GM18873 (cell line): ENCODE measurements at regions not wholly inside any gene's neighbourhood (a gene's known extent, or its start where the extent isn't known, plus 50 kb on each side); places are given as distances from the start of the nearest gene placed in this dataset.
"Not testable (repeated sequence)": the region's sequence is repeated elsewhere in the genome, so short reads cannot be mapped to it uniquely, and the experiment has no call there.

ENCODE experiments used
- ATAC-seq: cut with Tn5 transposase; IDR thresholded peaks from one replicate; pipeline ENCODE4 v1.9.1; 2021; ENCODE audit warnings: mild to moderate bottlenecking, moderate library complexity, moderate number of reproducible peaks; ENCODE audit not compliant: unreplicated experiment, low FRiP score

DNA sequence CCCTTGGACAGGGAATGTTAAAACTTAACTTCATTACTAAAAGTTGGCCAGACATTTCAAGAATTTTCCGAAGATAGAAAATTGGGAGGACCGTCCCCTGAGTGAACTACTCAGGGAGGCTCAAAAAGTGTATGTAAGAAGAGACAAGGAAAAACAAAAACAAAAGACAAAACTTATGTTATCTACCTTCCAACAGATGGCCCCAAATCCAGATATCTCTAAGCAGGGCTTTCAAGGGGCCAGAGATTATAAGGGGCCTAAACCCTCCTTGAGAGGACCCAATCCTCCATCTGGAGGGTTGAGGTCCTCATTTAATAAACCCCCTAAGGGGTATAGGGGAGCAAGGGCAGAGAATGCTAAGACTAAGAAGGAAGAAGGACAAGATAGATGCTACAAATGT is 203.6 kb downstream of the SH2D4B start:
- ATAC-seq: no peak

GRCh38 chr10:80750268-80750667 is 212.6 kb downstream of the SH2D4B start:
- ATAC-seq: no peak

DNA sequence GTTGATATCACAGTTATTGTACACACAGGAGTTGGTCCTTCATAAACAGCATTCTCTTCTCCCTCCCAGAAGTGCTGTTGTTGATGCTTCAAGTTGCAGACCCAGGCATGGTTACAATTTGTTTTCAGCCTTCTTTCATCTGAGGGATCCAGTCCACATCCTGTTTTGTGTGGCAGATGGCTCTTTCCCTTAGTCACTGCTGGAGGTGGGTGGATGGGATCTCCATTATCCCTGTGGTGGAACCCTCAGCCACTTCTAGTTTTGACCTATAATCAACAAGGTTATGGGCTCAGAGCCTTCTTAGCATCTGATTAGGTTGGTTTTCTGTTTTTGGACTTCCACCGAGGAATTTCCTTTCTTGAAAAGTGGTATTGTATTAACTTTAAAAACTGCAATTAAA is 214.2 kb downstream of the SH2D4B start:
- no peak for ATAC-seq

- no peak for ATAC-seq
Observed at GRCh38 chr10:80753612-80754011, 215.9 kb downstream of the SH2D4B start.

GRCh38 chr10:80755893-80756292 is 218.2 kb downstream of the SH2D4B start:
- ATAC-seq: no peak

- no peak for ATAC-seq
Observed at GRCh38 chr10:80759693-80760092, 222.0 kb downstream of the SH2D4B start.

- no peak for ATAC-seq
Observed at GRCh38 chr10:80760914-80761371, 223.2 kb downstream of the SH2D4B start.

DNA sequence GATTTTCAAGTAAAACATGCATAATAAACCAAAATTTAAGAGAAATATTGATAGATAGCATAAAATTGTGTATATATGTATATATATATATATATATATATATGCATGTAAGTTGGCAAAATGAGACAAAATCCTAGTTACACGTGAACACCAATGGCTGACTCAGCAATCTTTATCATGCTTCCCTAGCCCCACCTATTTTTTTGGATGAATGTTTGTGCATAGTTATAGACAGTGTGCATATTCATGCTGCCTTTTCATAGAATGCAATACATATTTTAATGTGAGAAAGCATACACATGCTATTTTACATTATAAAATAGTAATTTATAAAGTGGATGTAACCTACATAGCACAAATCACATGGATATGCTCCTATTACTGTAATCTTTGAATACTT is 230.3 kb downstream of the SH2D4B start:
- ATAC-seq: no peak

DNA sequence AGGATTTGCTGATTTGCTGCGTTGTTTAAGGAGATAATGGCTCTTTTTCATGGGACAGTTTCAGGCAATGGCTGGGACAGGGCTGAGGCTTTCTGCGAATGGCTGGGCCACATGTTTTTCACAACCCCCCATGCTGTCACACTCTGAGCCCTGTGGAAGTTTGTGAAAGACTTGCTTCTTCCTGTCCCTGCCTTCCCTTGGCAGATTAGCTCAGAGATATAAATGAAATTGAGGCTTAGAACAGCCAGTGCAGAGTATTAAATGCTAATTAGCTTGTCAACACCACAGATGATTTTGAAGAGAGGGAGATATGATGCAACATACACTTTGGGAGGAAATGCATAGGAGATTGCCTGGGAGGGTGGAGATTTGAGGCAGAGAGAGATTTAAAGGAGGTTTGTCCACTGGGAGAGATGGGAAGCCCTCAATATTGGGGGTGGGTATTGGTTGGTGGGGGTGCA is 232.0 kb downstream of the SH2D4B start:
- no peak for ATAC-seq

- no peak for ATAC-seq
Observed at GRCh38 chr10:80770239-80770638, 232.5 kb downstream of the SH2D4B start.

- ATAC-seq: no peak
Observed at GRCh38 chr10:80771285-80771684, 233.6 kb downstream of the SH2D4B start.

GRCh38 chr10:80771902-80772555 is 234.3 kb downstream of the SH2D4B start:
- no peak for ATAC-seq

- no peak for ATAC-seq
Observed at GRCh38 chr10:80772596-80772995, 234.9 kb downstream of the SH2D4B start.

DNA sequence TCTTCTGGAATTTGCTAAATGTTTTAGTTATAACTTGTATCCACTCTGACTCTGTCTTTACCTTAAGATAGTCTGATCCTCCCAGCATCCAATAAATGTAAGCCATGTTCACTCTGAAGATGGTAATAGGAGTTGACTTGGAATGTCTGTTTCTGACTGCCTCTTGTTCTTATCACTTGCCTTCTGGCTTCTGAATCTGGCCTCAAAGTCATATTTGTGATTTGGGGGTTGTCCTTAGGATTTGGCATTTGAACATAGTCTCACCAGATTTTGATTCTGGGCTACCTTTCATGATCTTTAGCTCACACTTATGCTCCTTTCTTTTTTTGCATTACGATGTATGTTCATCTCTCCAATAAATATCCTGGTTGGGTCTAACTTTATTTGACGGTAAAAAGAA is 247.0 kb downstream of the SH2D4B start:
- no peak for ATAC-seq

- no peak for ATAC-seq
Observed at GRCh38 chr10:80786322-80786721, 248.6 kb downstream of the SH2D4B start.

DNA sequence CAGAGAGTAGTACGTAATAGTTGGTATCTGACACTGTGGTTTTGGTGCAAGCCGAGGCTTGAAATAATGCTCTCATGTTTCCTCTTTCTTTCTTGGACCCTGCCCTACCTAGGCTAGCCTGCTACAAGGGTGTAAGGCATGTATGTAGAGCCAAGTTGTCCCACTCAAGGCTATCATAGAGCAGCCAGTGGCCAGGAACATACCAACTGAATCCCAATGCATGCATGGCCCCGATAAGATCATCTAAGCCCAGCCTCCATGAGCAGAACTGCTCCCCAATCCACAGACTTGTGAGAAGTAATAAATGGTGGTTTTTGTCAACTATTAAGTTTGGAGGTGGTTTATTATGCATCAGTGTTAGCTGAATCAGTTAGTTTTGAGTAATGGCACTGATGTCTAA is 250.2 kb downstream of the SH2D4B start:
- no peak for ATAC-seq

- no peak for ATAC-seq
Observed at GRCh38 chr10:80794994-80795393, 257.3 kb downstream of the SH2D4B start.

DNA sequence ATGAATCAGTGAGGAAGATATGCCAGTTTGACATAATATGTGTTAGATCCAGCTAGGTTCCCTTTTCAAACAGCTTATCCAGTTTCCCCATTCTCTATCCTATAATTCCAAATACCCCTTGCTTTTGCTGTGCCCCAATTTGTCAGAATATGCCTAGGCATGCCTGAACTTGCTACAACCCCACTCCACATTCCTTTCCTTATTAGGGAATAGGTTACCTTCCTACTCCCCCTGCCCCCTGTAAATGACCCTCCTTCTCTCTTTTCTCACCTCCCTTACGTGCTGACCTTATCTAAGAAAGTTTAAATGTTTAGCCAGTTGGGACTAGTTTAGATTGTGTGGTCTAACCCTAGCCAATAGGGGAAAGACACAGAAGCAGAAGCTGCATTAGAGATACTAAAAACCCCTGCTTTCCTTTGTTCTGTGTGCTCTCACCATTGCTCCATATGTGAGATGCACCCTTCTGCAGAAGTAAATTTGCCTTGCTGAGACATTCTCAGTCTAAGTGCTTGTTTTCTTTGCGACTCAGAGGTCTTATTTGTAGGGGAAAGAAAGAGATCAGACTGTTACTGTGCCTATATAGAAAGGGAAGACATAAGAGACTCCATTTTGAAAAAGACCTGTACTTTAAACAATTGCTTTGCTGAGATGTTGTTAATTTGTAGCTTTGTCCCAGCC is 267.8 kb downstream of the SH2D4B start:
- no peak for ATAC-seq

- no peak for ATAC-seq
Observed at GRCh38 chr10:80814147-80814652, 276.5 kb downstream of the SH2D4B start.

DNA sequence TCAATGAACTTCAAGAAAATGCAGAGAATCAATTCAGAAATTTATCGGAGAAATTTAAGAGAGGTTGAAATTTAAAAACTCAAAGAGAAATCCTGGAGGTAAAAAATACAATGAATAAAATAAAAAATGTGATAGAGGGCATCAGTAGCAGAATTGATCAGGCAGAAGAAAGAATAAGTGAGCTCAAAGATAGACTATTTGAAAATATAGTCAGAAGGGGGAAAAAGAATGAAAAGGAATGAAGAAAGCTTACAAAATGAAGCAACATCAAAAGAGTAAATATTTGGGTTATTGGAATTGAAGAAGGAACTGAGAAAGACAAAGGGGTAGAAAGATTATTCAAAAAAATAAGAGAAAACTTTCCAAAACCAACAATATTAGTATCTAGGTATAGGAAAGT is 291.4 kb downstream of the SH2D4B start:
- no peak for ATAC-seq

DNA sequence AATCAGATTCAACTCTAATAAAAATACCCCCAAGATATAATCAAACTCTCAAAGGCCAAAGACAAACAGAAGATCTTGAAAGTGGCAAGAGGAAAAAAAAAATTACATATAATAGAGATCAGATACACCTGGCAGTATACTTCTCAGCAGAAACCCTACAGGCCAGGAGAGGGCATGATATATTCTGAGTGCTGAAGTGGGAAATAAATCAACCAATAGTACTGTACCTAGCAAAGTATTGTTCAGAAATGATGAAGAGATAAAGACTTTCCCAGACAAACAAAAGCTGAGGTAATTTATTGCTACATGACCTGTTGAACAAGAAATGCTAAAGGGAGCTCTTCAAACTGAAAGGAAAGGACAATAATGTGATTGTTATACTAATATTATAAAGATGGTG is 291.9 kb downstream of the SH2D4B start:
- no peak for ATAC-seq

- ATAC-seq: not testable (repeated sequence)
Observed at GRCh38 chr10:80832693-80833092, 295.0 kb downstream of the SH2D4B start.
